ENCODE measurements at regions not wholly inside any gene's neighbourhood (a gene's known extent, or its start where the extent isn't known, plus 50 kb on each side); places are given as distances from the start of the nearest gene placed in this dataset.

DNA sequence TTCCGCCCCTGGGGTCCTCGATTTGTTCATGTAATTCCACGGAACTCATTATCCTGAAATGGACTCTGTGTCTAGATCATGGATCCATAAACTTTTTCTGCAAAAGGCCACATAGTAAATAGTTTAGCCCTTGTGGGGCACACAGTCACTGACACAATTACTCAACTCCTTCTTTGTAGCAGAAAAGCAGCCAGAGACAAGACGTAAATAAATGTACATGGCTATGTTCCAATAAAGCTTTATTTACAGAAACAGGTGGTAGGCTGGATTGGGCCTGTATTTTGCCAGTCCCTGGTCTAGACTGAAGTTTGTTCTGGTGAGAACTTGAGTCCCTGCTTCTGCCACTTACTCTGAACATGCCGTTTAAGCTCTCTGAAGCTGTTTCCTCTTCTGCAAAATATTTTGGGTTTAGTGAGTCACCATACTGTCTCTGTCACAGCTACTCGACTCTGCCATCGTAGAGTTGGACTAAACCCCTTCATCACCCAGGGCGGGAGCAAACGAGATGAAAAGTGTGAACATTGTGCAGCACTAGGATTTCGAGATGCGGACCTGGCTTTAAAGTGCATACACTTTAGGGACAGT, 61.9 kb upstream of the FOXF1 start:
- Mint-ChIP-seq H3K9me3 (no peaks in the 10 kb centered on the region), H3K4me3 (no peak overlapping the region), H3K36me3 (no peaks in the 10 kb centered on the region), H3K4me1 (ENCODE audit: low read depth) (no peaks in the 10 kb centered on the region), H3K27me3 (peaks cover 13% of the 10 kb centered on the region), H3K27ac (no peak overlapping the region)
- DNase-seq = no peak
- ChIA-PET POLR2A (no interaction called here), CTCF (no interaction called here)
- intact Hi-C loops (cut with micrococcal nuclease) = no loop called here

DNA sequence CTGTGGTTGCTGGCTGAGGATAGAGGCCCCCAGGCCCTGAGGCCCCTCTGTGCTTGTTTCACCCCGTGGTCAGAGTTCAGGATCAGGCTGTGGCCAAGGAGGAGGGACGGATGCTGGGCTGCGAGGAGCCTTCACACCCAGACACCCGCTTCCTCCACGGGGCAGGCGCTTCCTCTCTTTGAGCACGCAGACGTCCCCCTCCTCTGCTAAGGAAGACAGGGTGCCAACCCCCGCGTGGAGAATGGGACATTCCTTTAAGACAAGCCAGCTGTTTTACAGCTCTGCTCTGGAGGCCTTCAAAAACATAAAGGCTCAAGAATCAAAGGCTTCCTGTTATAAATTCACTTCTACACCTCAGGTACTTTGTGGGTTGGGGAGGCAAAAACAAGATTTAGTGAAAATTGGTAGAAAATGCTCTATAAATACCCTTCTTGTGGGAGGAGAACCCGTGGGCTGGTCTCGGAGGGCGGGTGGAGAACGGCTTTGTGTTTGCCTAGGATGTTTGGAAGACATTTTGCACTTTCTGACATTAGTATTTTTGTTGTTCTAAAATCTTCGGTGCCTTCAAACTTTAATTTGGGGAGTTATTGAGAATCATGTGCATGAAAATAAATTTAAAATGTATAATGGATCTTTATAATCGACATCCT, 60.8 kb upstream of the FOXF1 start:
- no peak overlapping the region for H3K27ac Mint-ChIP-seq
- H3K36me3 Mint-ChIP-seq = no peaks in the 10 kb centered on the region
- H3K4me3 Mint-ChIP-seq = no peak overlapping the region
- no peak for DNase-seq
- peaks cover 9% of the 10 kb centered on the region for H3K27me3 Mint-ChIP-seq
- no peaks in the 10 kb centered on the region for H3K9me3 Mint-ChIP-seq
- intact Hi-C loops (cut with micrococcal nuclease) = no loop called here
- no peaks in the 10 kb centered on the region for H3K4me1 Mint-ChIP-seq (ENCODE audit: low read depth)
- POLR2A ChIA-PET = no interaction called here
- CTCF ChIA-PET = no interaction called here

- Mint-ChIP-seq H3K27me3 (peaks cover 11% of the 10 kb centered on the region), H3K4me3 (no peak overlapping the region), H3K4me1 (ENCODE audit: low read depth) (no peaks in the 10 kb centered on the region), H3K9me3 (no peaks in the 10 kb centered on the region), H3K36me3 (no peaks in the 10 kb centered on the region), H3K27ac (no peak overlapping the region)
- CTCF ChIA-PET = no interaction called here
- intact Hi-C loops (cut with micrococcal nuclease) = no loop called here
- POLR2A ChIA-PET = no interaction called here
- DNase-seq = no peak
Measured at GRCh38 chr16:86450691-86451090, 59.6 kb upstream of the FOXF1 start.

DNA sequence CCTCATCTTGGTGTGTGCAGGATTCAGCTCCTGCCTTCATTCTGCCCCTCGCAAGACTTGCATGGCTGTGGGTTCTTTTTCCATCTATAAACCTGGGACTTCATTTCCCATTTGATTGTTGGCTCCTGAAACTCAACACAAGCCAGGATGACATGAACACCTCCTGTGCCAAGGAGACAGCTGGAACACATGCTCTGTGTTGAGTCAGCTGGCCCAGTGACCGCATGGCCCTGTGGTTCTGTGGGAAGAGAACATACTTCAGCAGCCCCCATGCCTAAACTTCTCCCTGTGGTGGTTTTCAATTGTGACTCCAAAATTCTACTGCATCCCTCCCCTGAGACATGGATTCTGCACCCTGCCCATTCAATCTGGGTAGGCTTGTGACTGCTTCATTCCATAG, 57.9 kb upstream of the FOXF1 start:
- CTCF ChIA-PET = no interaction called here
- peaks cover 12% of the 10 kb centered on the region for H3K27me3 Mint-ChIP-seq
- POLR2A ChIA-PET = no interaction called here
- H3K9me3 Mint-ChIP-seq = no peaks in the 10 kb centered on the region
- no peaks in the 10 kb centered on the region for H3K4me1 Mint-ChIP-seq (ENCODE audit: low read depth)
- DNase-seq = no peak
- no peaks in the 10 kb centered on the region for H3K36me3 Mint-ChIP-seq
- intact Hi-C loops (cut with micrococcal nuclease) = no loop called here
- no peak overlapping the region for H3K27ac Mint-ChIP-seq
- H3K4me3 Mint-ChIP-seq = no peak overlapping the region

- Mint-ChIP-seq H3K4me3 (no peak overlapping the region), H3K27ac (no peak overlapping the region), H3K4me1 (ENCODE audit: low read depth) (no peaks in the 10 kb centered on the region), H3K9me3 (no peaks in the 10 kb centered on the region), H3K27me3 (peaks cover 16% of the 10 kb centered on the region), H3K36me3 (no peaks in the 10 kb centered on the region)
- intact Hi-C loops (cut with micrococcal nuclease) = no loop called here
- ChIA-PET CTCF (no interaction called here), POLR2A (no interaction called here)
- DNase-seq = no peak
Measured at GRCh38 chr16:86455116-86455515, 55.2 kb upstream of the FOXF1 start.

GRCh38 chr16:86455640-86456039, 54.7 kb upstream of the FOXF1 start:
- no peak overlapping the region for H3K4me3 Mint-ChIP-seq
- ChIA-PET CTCF (no interaction called here), POLR2A (interaction anchor here (0.7 kb wide), 1 partner anchor 64 kb away, joined by 3 read pairs; no protein-coding TSS in a partner anchor)
- no peaks in the 10 kb centered on the region for H3K9me3 Mint-ChIP-seq
- H3K27me3 Mint-ChIP-seq = peaks cover 16% of the 10 kb centered on the region
- no peaks in the 10 kb centered on the region for H3K4me1 Mint-ChIP-seq (ENCODE audit: low read depth)
- H3K27ac Mint-ChIP-seq = no peak overlapping the region
- no peaks in the 10 kb centered on the region for H3K36me3 Mint-ChIP-seq
- intact Hi-C loops (cut with micrococcal nuclease) = no loop called here
- DNase-seq = no peak

DNA sequence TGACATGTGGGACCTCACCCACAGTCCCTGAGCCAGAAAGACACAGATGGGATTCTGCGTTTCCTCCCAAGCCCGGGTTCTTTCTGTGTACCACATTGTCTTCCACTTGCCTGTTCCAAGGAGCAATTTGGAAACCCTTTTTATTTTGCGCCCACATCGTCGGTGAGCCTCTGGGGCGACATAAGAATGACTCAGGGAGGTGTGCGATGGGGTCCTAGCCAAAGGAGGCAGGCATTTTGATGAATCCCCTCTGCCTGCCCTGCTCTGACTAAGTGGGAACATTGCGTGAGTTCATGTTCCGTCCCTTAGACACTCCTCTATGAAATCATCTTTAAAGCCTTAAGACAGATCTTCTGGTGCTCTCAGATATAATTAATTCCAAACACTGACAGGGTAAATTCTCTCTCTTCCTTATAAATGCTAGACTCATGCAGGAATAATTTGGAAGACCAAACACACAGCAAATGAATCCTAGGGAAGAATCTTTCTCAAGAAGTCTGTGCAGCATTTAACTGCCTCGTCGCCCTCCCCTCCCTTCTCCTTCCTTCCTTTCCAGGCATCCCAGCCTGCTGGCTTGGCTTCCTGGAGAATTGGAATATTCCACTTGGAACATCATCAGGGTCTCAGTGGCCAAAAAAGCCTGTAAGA, 52.7 kb upstream of the FOXF1 start:
- POLR2A ChIA-PET = no interaction called here
- H3K4me3 Mint-ChIP-seq = no peak overlapping the region
- CTCF ChIA-PET = no interaction called here

GRCh38 chr16:86458149-86458777, 52.1 kb upstream of the FOXF1 start:
- intact Hi-C loops (cut with micrococcal nuclease) = no loop called here
- Mint-ChIP-seq H3K4me3 (no peak overlapping the region), H3K27ac (no peak overlapping the region), H3K9me3 (peaks cover 10% of the 10 kb centered on the region), H3K4me1 (ENCODE audit: low read depth) (no peaks in the 10 kb centered on the region), H3K27me3 (peaks cover 16% of the 10 kb centered on the region), H3K36me3 (no peaks in the 10 kb centered on the region)
- CTCF ChIA-PET = no interaction called here
- no peak for DNase-seq
- POLR2A ChIA-PET = no interaction called here

More for the DNA sequence above, 52.7 kb upstream of the FOXF1 start:
- Mint-ChIP-seq H3K27me3 (peaks cover 16% of the 10 kb centered on the region), H3K27ac (no peak overlapping the region), H3K9me3 (peaks cover 10% of the 10 kb centered on the region), H3K36me3 (no peaks in the 10 kb centered on the region), H3K4me1 (ENCODE audit: low read depth) (no peaks in the 10 kb centered on the region)
- DNase-seq = no peak
- intact Hi-C loops (cut with micrococcal nuclease) = no loop called here

- POLR2A ChIA-PET = no interaction called here
- CTCF ChIA-PET = no interaction called here
- H3K4me1 Mint-ChIP-seq (ENCODE audit: low read depth) = no peaks in the 10 kb centered on the region
- H3K27me3 Mint-ChIP-seq = peaks cover 16% of the 10 kb centered on the region
- no peak overlapping the region for H3K27ac Mint-ChIP-seq
- intact Hi-C loops (cut with micrococcal nuclease) = no loop called here
- peaks cover 15% of the 10 kb centered on the region for H3K9me3 Mint-ChIP-seq
- H3K36me3 Mint-ChIP-seq = no peaks in the 10 kb centered on the region
- H3K4me3 Mint-ChIP-seq = no peak overlapping the region
- no peak for DNase-seq
Measured at GRCh38 chr16:86459266-86459665, 51.1 kb upstream of the FOXF1 start.
